ENCODE measurements at regions not wholly inside any gene's neighbourhood (a gene's known extent, or its start where the extent isn't known, plus 50 kb on each side); places are given as distances from the start of the nearest gene placed in this dataset.
A peak's percentile ranks its signal among the peaks of the same experiment; 100 is the strongest.
"Not testable (repeated sequence)": the region's sequence is repeated elsewhere in the genome, so short reads cannot be mapped to it uniquely, and the experiment has no call there.

- DNase-seq, result no peak
Measured at GRCh38 chr15:60137711-60138396, 133.7 kb downstream of the FOXB1 start.

- no peak for DNase-seq
Measured at GRCh38 chr15:60138397-60138968, 134.4 kb downstream of the FOXB1 start.

- DNase-seq, result peak in 1 of 5 experiments; percentile 88
Measured at GRCh38 chr15:60152386-60152785, 148.3 kb downstream of the FOXB1 start.

DNA sequence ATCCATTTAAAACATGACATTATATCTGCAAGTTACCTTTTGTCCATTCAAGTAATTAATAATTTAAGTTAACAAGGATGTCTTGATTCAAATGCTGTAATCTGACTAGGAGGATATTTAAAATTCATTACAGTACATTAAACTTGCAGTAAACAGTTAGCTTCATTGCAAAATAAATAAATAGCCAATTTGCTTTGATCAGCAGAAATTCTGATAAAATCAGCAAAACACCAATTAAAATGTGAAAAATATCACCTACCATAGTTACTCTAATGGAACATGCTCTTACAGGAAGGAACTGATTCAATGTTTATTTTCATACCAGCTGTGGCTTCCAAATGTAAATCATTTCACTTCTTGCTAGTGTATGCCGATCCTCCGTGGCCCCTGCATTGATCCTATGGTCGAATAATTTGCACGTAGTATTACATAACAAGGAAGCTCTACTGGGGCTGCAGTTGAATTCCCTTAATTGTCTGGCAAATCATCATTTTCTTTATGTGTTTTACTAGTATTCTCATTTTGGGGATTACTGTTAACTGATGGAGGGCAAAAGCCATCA, 150.7 kb downstream of the FOXB1 start:
- peak in 1 of 5 experiments; percentile 59 for DNase-seq

- DNase-seq, result peak in 1 of 5 experiments; percentile 80
Measured at GRCh38 chr15:60155661-60156060, 151.6 kb downstream of the FOXB1 start.

DNA sequence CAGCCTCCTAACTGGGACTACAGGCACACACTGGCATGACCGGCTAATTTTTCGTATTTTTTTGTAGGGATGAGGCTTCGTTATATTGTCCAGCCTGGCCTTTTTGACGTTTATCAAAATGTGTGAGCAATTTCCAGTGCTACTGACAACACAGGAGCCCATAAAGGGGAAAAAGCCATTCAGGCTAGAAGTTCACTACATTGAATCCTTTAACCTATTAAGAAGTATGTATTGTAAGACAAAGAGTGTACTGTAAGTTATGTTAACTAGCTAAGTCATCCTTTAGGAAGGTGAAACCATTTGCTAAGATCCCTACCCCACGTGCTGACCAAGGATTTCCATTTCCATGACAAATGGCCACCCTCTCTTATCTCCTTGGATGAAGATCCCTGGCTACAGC, 156.8 kb downstream of the FOXB1 start:
- no peak for DNase-seq

DNA sequence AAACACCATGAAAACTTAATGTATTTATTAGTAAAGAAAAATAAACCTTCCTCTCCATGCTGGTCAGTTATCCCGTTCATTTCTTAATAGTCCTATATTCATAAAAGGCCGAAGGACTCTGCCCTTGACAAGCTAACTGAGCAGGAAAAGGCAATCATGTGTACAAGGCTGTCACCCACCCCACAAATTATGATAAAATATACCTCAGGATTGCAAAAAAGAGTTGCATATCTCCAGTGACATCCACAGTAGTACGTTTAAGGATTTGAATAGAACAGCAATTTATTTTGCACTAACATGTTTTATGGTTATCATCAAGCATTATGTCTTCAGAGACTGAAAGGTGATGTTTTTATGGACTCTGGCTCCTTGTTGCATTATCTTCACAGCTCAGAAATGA, 157.6 kb downstream of the FOXB1 start:
- no peak for DNase-seq

- no peak for DNase-seq
Measured at GRCh38 chr15:60162251-60162967, 158.3 kb downstream of the FOXB1 start.

DNA sequence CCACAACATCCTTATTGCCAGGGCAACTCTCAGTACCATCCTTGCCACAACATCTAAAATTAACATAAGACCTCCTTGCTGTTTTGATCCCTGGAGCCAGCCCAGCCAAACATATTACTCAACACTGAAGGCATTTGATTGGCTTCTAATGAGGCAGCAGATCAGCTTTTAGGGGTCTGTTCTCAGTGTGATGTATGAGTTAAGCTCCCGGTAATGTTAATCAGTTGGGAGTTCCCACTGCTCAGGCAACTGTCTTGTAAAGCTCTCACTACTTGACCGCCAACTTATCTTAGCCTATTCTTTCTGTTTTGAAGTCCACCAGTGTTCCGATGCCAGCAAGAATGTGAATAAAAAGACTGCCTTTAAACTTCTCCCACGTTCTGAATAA, 158.9 kb downstream of the FOXB1 start:
- no peak for DNase-seq

GRCh38 chr15:60165111-60165510, 161.0 kb downstream of the FOXB1 start:
- DNase-seq, result no peak

DNA sequence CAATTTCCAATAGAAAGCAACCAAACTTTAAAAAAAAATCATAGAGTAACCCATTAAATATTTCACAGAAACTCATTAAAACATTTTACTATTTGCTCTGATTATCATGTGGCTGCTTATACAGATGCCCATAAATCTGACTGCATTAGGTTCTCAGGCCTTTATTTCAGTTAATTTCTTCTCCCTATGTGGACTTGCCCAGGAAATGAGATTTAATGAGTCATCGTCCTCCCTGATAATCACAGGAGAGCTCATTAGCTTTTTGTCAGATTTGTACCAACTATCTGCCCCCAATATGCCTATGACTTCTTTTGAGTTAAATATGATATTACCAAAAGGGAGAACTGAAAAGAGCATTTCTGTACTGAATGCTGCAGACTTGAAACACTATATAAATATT, 168.0 kb downstream of the FOXB1 start:
- DNase-seq, result no peak

DNA sequence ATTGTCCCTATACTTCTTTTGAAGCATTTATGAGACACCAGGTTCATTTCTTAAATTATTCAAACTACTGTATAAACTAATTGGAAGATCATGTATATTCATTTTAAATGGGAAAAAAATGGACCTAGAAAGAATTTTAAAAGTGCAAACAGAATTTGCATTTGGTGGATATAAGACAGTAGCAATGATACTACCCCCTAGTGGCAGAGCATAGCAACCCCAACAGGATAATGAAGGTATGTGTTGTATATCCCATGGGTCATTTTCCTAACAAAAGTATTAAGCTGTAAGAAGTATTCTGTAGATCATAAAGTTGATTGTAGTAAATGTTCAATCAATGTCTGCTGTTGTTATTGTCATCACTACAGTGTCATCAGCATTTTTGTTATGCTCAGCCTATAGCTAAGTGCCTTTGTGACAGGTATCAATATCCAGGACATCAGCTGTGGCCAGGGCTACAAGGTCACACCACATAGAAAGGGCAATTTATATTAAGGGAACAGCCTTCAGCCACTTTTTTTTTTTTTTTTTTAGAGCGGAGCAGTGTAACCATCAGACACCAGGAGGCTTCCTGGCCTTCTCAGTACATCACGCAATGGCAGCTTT, 175.8 kb downstream of the FOXB1 start:
- peak in 3 of 5 experiments; percentile 6 to 59 (median 9) for DNase-seq

DNA sequence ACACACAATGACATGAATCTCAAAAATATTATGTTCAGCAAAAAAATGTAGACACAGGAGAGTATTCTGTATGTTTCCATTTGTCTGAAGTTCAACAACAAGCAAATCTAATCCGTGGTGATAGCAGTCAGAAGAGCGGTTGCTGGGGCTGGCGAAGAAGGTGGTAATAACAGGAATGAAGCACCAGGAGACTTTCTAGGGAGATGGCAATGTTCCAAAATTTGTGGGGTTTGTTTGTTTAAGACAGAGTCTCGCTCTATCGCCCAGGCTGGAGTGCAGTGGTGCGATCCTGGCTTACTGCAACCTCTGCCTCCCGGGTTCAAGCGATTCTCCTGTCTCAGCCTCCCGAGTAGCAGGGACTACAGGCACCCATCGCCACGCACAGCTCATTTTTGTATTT, 177.8 kb downstream of the FOXB1 start:
- not testable (repeated sequence) for DNase-seq

DNA sequence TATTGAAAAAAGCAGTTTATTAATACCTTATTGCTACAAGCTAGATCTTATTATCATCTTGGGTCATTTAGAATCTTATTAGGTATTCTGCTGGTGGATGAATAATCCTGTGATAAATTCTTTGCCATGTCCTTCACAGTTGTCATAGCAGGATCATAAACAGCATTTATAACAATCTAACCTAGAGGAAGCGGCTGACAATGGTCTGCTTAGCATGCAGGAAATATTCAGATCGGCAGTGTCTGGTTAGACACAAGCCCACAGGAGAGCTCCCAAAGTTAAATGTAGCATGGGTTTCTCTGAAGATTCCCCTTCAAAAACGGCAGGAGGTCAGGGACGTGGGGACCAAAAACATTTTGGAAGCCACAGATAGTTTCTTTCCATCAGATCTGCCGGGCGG, 179.3 kb downstream of the FOXB1 start:
- DNase-seq, result no peak

DNA sequence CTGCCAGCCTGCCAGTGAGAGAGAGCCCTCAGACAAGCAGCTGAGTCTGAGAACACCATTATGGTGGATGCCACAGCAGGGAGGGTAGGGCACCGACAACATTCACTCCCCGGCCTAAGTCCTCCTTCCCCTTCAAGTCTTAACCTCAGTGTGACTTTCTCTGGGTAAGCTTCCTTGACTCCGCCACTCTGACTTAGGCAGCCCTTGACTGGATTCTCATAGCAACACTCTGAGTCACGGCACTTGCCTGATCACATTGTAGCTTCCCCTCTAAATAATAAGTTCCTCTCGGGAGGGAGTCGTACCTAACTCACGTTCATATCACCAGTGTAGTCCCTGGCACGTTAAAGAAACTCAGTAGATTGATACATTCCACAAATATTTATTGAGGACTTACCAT, 180.5 kb downstream of the FOXB1 start:
- no peak for DNase-seq

DNA sequence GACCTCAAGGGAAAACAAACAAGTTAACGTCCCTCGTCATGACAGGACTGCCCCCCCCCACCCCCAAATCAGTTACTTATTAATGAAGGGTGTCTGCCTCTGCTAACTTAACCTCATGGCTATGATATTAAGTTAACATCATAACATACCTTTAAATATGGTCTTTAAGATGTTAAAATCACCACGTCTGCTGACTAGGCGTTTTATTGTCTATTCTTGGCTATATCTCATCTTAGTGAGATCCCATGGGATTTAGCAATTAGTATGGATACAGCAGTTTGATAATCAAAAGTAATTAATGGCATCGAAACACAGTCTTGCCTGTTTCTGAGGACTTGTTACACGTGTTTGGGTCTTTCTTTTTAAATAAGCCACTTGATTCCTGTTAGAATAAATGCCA, 186.9 kb downstream of the FOXB1 start:
- DNase-seq, result no peak

- no peak for DNase-seq
Measured at GRCh38 chr15:60191821-60192220, 187.7 kb downstream of the FOXB1 start.

- no peak for DNase-seq
Measured at GRCh38 chr15:60195611-60196010, 191.5 kb downstream of the FOXB1 start.

GRCh38 chr15:60204131-60204885, 193.5 kb downstream of the ANXA2 start:
- DNase-seq, result no peak

GRCh38 chr15:60208709-60209108, 189.1 kb downstream of the ANXA2 start:
- DNase-seq, result no peak

- DNase-seq, result no peak
Measured at GRCh38 chr15:60212536-60212935, 185.2 kb downstream of the ANXA2 start.

- DNase-seq, result no peak
Measured at GRCh38 chr15:60213377-60214000, 184.3 kb downstream of the ANXA2 start.

Measured in T-helper 2 cell (primary cell).